IMR-90 (cell line): ENCODE measurements at regions not wholly inside any gene's neighbourhood (a gene's known extent, or its start where the extent isn't known, plus 50 kb on each side); places are given as distances from the start of the nearest gene placed in this dataset.

ENCODE experiments used
- ATAC-seq: fragments of 200-7000 bp; cut with Tn5 transposase; 2 replicates; pipeline ENCODE4 v1.9.1; 2020; ENCODE audit warnings: low read depth, mild to moderate bottlenecking, moderate library complexity
- BruUV-seq: library from RNA; stranded (reverse); fragments of 400-500 nt; replicated peaks from 2 replicates; lab custom pipeline; 2021; lab: Mats Ljungman, UMichigan
- CTCF ChIA-PET: fragments of 300-600 bp; formaldehyde crosslinking; extraction: SDS; loops from one replicate; lab custom pipeline; 2021; ENCODE audit warnings: antibody characterized with exemption; lab: Yijun Ruan, JAX
- POLR2A ChIA-PET: fragments of 300-600 bp; sonication (Branson Sonifier 250); formaldehyde crosslinking; loops from one replicate; lab custom pipeline; 2022; ENCODE audit warnings: antibody characterized with exemption; ENCODE audit not compliant: unreplicated experiment; lab: Charles Lee
- DNase-seq: peaks from one replicate; pipeline ENCODE4 v3.0.0; 2013
- H2AFZ ChIP-seq: replicated peaks from 2 replicates; pipeline ENCODE3; 2013; ENCODE audit warnings: low read length, mild to moderate bottlenecking; ENCODE audit not compliant: poor library complexity
- H2AK5ac ChIP-seq: 2 replicates; pipeline ENCODE4 v1.6.1; 2013; ENCODE audit warnings: low read depth, low read length, inconsistent platforms
- H2AK9ac ChIP-seq: replicated peaks from 2 replicates; pipeline ENCODE3; 2013; ENCODE audit warnings: mild to moderate bottlenecking, low read depth, low read length, moderate library complexity; ENCODE audit not compliant: poor library complexity
- H2BK120ac ChIP-seq: 2 replicates; pipeline ENCODE4 v1.6.1; 2013; ENCODE audit warnings: low read depth, low read length, inconsistent platforms
- H2BK15ac ChIP-seq: 3 replicates; pipeline ENCODE4 v1.6.1; 2013; ENCODE audit warnings: low read depth, low read length, inconsistent platforms
- H2BK20ac ChIP-seq: 2 replicates; pipeline ENCODE4 v1.6.1; 2013; ENCODE audit warnings: low read depth, mild to moderate bottlenecking, inconsistent platforms, low read length, moderate library complexity
- H2BK5ac ChIP-seq: 2 replicates; pipeline ENCODE4 v1.6.1; 2013; ENCODE audit warnings: mild to moderate bottlenecking, low read depth, low read length, inconsistent platforms; ENCODE audit not compliant: poor library complexity, severe bottlenecking
- H3K14ac ChIP-seq: replicated peaks from 2 replicates; pipeline ENCODE4 v1.6.1; 2013; ENCODE audit warnings: low read depth, low read length, inconsistent platforms
- H3K18ac ChIP-seq: 2 replicates; pipeline ENCODE4 v1.6.1; 2013; ENCODE audit warnings: low read depth, low read length, control low read depth
- H3K23ac ChIP-seq: 2 replicates; pipeline ENCODE4 v1.6.1; 2013; ENCODE audit warnings: low read depth, low read length, inconsistent platforms
- H3K27ac ChIP-seq: 2 replicates; pipeline ENCODE4 v1.5.1; 2013; ENCODE audit warnings: mild to moderate bottlenecking, control low read depth, low read length; ENCODE audit not compliant: insufficient read depth
- H3K27me3 ChIP-seq: 2 replicates; pipeline ENCODE4 v1.6.1; 2013; ENCODE audit warnings: low read length; ENCODE audit not compliant: control insufficient read depth, insufficient read depth
- H3K36me3 ChIP-seq: 2 replicates; pipeline ENCODE4 v1.6.1; 2013; ENCODE audit warnings: low read length, mixed read lengths; ENCODE audit not compliant: control insufficient read depth, insufficient read depth
- H3K4ac ChIP-seq: 2 replicates; pipeline ENCODE4 v1.6.1; 2013; ENCODE audit warnings: low read depth, low read length, inconsistent platforms
- H3K4me1 ChIP-seq: 2 replicates; pipeline ENCODE4 v1.6.1; 2013; ENCODE audit warnings: low read length, mixed read lengths; ENCODE audit not compliant: control insufficient read depth, insufficient read depth
- H3K4me2 ChIP-seq: 2 replicates; pipeline ENCODE4 v1.6.1; 2013; ENCODE audit warnings: low read depth, mild to moderate bottlenecking, control low read depth, low read length, moderate library complexity
- H3K4me3 ChIP-seq: 2 replicates; pipeline ENCODE4 v1.5.1; 2013; ENCODE audit warnings: low read depth, mild to moderate bottlenecking, control low read depth, low read length, moderate library complexity; ENCODE audit not compliant: insufficient read depth
- H3K56ac ChIP-seq: 2 replicates; pipeline ENCODE4 v1.6.1; 2013; ENCODE audit warnings: low read length, inconsistent platforms; ENCODE audit not compliant: insufficient read depth; ENCODE audit errors: extremely low read depth
- H3K79me1 ChIP-seq, 2 experiments: 2 replicates each; pipeline ENCODE4 v1.6.1; 2013; ENCODE audit warnings: low read length in 2 of 2, inconsistent platforms in 1 of 2, low read depth in 1 of 2
- H3K9ac ChIP-seq: 2 replicates; pipeline ENCODE4 v1.6.1; 2013; ENCODE audit warnings: low read depth, low read length, control low read depth
- H3K9me1 ChIP-seq: 2 replicates; pipeline ENCODE4 v1.6.1; 2013; ENCODE audit warnings: low read length, inconsistent platforms; ENCODE audit not compliant: insufficient read depth
- H3K9me3 ChIP-seq: 2 replicates; pipeline ENCODE4 v1.6.1; 2013; ENCODE audit warnings: low read length; ENCODE audit not compliant: control insufficient read depth, insufficient read depth
- H4K20me1 ChIP-seq: 2 replicates; pipeline ENCODE4 v1.6.1; 2013; ENCODE audit warnings: low read length, inconsistent platforms; ENCODE audit not compliant: insufficient read depth
- H4K5ac ChIP-seq: 2 replicates; pipeline ENCODE4 v1.6.1; 2013; ENCODE audit warnings: mild to moderate bottlenecking, low read depth, low read length, control low read depth
- H4K8ac ChIP-seq, 2 experiments: 2 replicates each; pipeline ENCODE4 v1.6.1; 2013; ENCODE audit warnings: low read depth in 2 of 2, low read length in 2 of 2, control low read depth in 1 of 2, inconsistent platforms in 1 of 2
- H4K91ac ChIP-seq: 2 replicates; pipeline ENCODE4 v1.6.1; 2013; ENCODE audit warnings: low read depth, low read length, inconsistent platforms; ENCODE audit not compliant: insufficient read depth
- CHD1 ChIP-seq: IDR thresholded peaks from 2 replicates; pipeline ENCODE4 v1.6.1; 2012; ENCODE audit warnings: low read depth, low read length, improper control_type of control experiment
- RAD21 ChIP-seq: IDR thresholded peaks from 2 replicates; pipeline ENCODE4 v1.6.1; 2012; ENCODE audit warnings: low read length, improper control_type of control experiment
- RFX5 ChIP-seq: IDR thresholded peaks from 2 replicates; pipeline ENCODE4 v1.8.0; 2012; ENCODE audit warnings: low read depth, mild to moderate bottlenecking, low read length, moderate library complexity
- WGBS, 2 experiments: methylation state at CpG; one replicate each; pipeline versions ENCODE4 v1.1.5 to v1.1.7; 2013; ENCODE audit warnings: missing lambda C conversion rate in 2 of 2; ENCODE audit not compliant: insufficient read length in 1 of 2; ENCODE audit errors: extremely low coverage in 2 of 2; 5-methylcytosine and 5-hydroxymethylcytosine counted together
- dilution Hi-C: fragments of 300-500 bp; cut with HindIII; formaldehyde crosslinking; loops from one replicate; pipeline ENCODE4 v1.14.3; 2018; ENCODE audit warnings: low sequenced_read_pairs; ENCODE audit not compliant: unreplicated experiment
- in situ Hi-C: fragments of 300-500 bp; cut with MboI; formaldehyde crosslinking; loops from 3 replicates; pipeline ENCODE4 v1.14.3; 2019; ENCODE audit warnings: low sequenced_read_pairs, inconsistent platforms, mixed read lengths
- intact Hi-C: fragments of 100-400 bp; cut with micrococcal nuclease; formaldehyde crosslinking; loops from 2 replicates; pipeline ENCODE4 v1.10.0; 2022

GRCh38 chr2:200742426-200742825 lies 69.3 kb upstream of the BZW1 start:
- Histone ChIP-seq H3K9me1 (peaks cover 10% of the 10 kb centered on the region), H3K23ac (no peak overlapping the region), H3K4me1 (peaks cover 11% of the 10 kb centered on the region), H3K4me2 (no peak overlapping the region), H3K4me3 (no peak overlapping the region), H2AFZ (no peak overlapping the region), H2BK15ac (no peak overlapping the region), H3K18ac (no peak overlapping the region), H2AK9ac (no peak overlapping the region), H3K79me1 (no peaks in the 10 kb centered on the region; a peak in 1 of 4 replicates), H3K9me3 (no peaks in the 10 kb centered on the region), H3K36me3 (no peaks in the 10 kb centered on the region), H4K20me1 (no peaks in the 10 kb centered on the region), H2AK5ac (no peak overlapping the region), H2BK120ac (no peak overlapping the region), H3K14ac (no peak overlapping the region), H3K56ac (no peak overlapping the region), H3K4ac (no peak overlapping the region), H3K9ac (no peak overlapping the region), H3K27ac (no peak overlapping the region), H2BK20ac (no peak overlapping the region), H4K91ac (no peak overlapping the region), H4K8ac (no peak overlapping the region), H3K27me3 (no peaks in the 10 kb centered on the region), H4K5ac (no peak overlapping the region), H2BK5ac (no peak overlapping the region)
- in situ Hi-C loops (no loop called here), intact Hi-C loops (no loop called here), dilution Hi-C loops (no loop called here)
- ChIA-PET CTCF (interaction anchor here (1.2 to 1.6 kb wide), 2 partner anchors 14 to 23 kb away, joined by 3 to 4 read pairs; no protein-coding TSS in a partner anchor), POLR2A (no interaction called here)
- no peak for DNase-seq
- peak; percentile 42; the same call in 1 of the 2 replicates for ATAC-seq
- 86% methylated on average over 1 of the region's 5 CpGs; no CpG with 5 or more reads in 1 of the 2 experiments for WGBS, 2 experiments
- no peak for TF ChIP-seq RAD21
- no peak for TF ChIP-seq CHD1
- no peak for TF ChIP-seq RFX5
- no TSS peak for BruUV-seq
